Spleen (tissue), 7 donors: ENCODE measurements at regions not wholly inside any gene's neighbourhood (a gene's known extent, or its start where the extent isn't known, plus 50 kb on each side); places are given as distances from the start of the nearest gene placed in this dataset.

Experiments
- POLR2A ChIP-seq, 3 donors: fragments of 450-650 bp; IDR thresholded peaks; one replicate each; pipeline ENCODE4 v1.5.1; 2017; ENCODE audit warnings: antibody characterized with exemption in 3 of 3, mild to moderate bottlenecking in 1 of 3
- TF ChIP-seq, protein P1 (sequence below), 11 experiments: fragments of 200-600 bp in 7 of 11; fragments of 450-650 bp in 4 of 11; sonication (generic) in 4 of 11; IDR thresholded peaks in 8 of 11; conservative IDR thresholded peaks in 3 of 11; 1 replicate in 7 of 11; 2 replicates in 4 of 11; pipeline versions ENCODE4 v1.4.0 to v1.8.0; 2016 to 2021; ENCODE audit warnings: antibody characterized with exemption in 11 of 11, inconsistent platforms in 4 of 11, mild to moderate bottlenecking in 1 of 11
- donor health status: DM: no; HTN: no; CAD: no; lungs with moderate emphysema.
- donor health status: DM: no; HTN: no; CAD: no.
- donor health status: DM: no; HTN: no; CAD: no.

DNA sequence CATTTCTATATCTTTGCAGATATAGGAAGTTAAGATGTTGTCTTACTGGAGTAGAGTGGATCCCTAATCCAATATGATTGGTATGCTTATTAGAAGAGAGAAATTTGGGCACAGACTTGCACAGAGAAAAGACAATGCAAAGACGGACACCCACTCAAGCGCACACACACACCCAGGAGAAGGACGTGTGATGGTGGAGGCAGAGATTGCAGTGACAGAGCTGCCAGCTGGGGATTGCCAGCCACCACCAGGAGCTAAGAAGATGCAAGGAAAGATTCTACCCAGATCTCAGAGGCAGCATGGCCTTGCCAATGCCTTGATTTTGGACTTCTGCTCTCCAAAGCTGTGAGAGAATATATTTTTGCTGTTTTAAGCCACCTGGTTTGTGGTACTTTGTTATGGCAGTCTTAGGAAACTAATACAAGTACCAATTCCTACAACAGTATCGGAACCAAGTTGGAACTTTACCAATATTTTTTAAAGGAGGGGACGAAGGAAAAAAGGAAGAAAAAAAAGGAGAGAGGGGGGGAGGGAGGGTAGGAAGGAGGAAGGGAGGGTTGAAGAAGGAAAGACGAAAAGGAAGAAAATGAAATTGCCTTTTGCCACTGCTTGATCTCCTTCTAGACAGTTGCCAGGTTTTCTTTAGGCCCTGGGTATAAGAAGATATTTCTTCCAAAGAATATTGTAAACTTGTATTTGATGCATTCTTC is 334.0 kb downstream of the BUD13 start:
- TF ChIP-seq POLR2A (IDR thresholded peaks at IDR 0.05), result no peak
- TF ChIP-seq, protein P1, sequence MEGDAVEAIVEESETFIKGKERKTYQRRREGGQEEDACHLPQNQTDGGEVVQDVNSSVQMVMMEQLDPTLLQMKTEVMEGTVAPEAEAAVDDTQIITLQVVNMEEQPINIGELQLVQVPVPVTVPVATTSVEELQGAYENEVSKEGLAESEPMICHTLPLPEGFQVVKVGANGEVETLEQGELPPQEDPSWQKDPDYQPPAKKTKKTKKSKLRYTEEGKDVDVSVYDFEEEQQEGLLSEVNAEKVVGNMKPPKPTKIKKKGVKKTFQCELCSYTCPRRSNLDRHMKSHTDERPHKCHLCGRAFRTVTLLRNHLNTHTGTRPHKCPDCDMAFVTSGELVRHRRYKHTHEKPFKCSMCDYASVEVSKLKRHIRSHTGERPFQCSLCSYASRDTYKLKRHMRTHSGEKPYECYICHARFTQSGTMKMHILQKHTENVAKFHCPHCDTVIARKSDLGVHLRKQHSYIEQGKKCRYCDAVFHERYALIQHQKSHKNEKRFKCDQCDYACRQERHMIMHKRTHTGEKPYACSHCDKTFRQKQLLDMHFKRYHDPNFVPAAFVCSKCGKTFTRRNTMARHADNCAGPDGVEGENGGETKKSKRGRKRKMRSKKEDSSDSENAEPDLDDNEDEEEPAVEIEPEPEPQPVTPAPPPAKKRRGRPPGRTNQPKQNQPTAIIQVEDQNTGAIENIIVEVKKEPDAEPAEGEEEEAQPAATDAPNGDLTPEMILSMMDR (IDR thresholded peaks at IDR 0.05 in 8 of 11, conservative IDR thresholded peaks at IDR 0.05 in 3 of 11), result no peak
